SK-N-MC (cell line): ENCODE measurements at regions not wholly inside any gene's neighbourhood (a gene's known extent, or its start where the extent isn't known, plus 50 kb on each side); places are given as distances from the start of the nearest gene placed in this dataset.

ENCODE experiments used
- DNase-seq: peaks from one replicate; pipeline ENCODE4 v3.0.0-alpha.2; 2011; ENCODE audit warnings: low read depth, low spot score
- H3K27ac ChIP-seq: fragments of 200-600 bp; sonication (generic); 2 replicates; pipeline ENCODE4 v1.5.1; 2016; ENCODE audit warnings: mixed run types
- H3K36me3 ChIP-seq: fragments of 200-600 bp; sonication (generic); 2 replicates; pipeline ENCODE4 v1.6.1; 2017; ENCODE audit warnings: antibody characterized with exemption, low read length, mixed read lengths; ENCODE audit not compliant: insufficient read depth
- H3K4me3 ChIP-seq: fragments of 200-600 bp; sonication (generic); 2 replicates; pipeline ENCODE4 v1.5.1; 2016
- H3K9ac ChIP-seq: fragments of 200-600 bp; sonication (generic); 2 replicates; pipeline ENCODE4 v1.8.0; 2017; ENCODE audit warnings: mixed run types, mixed read lengths; ENCODE audit not compliant: insufficient read length
- H3K9me3 ChIP-seq: fragments of 200-600 bp; sonication (generic); 2 replicates; pipeline ENCODE4 v1.6.1; 2017; ENCODE audit warnings: low read depth, mild to moderate bottlenecking, antibody characterized with exemption, low read length, moderate library complexity, mixed read lengths
- EZH2 ChIP-seq: fragments of 200-600 bp; sonication (generic); IDR thresholded peaks from one replicate; pipeline ENCODE4 v1.6.1; 2017; ENCODE audit warnings: antibody characterized with exemption
- FOXP2 ChIP-seq: optimal IDR thresholded peaks from 2 replicates; pipeline ENCODE3; 2011; ENCODE audit warnings: mild to moderate bottlenecking, moderate library complexity; ENCODE audit not compliant: insufficient read depth; ENCODE audit errors: extremely low read length, control extremely low read depth
- POLR2AphosphoS5 ChIP-seq: IDR thresholded peaks from 2 replicates; pipeline ENCODE4 v1.6.1; 2012; ENCODE audit warnings: mild to moderate bottlenecking, low read depth, low read length, borderline replicate concordance

- Histone ChIP-seq H3K9me3 (no peaks in the 10 kb centered on the region), H3K36me3 (no peaks in the 10 kb centered on the region), H3K9ac (no peak overlapping the region), H3K27ac (no peak overlapping the region), H3K4me3 (no peak overlapping the region)
- no peak for DNase-seq
- no peak for TF ChIP-seq FOXP2
- no peak for TF ChIP-seq POLR2AphosphoS5
- no peak for TF ChIP-seq EZH2
Measured at GRCh38 chr15:95616306-95616705, 714.2 kb upstream of the NR2F2 start.

DNA sequence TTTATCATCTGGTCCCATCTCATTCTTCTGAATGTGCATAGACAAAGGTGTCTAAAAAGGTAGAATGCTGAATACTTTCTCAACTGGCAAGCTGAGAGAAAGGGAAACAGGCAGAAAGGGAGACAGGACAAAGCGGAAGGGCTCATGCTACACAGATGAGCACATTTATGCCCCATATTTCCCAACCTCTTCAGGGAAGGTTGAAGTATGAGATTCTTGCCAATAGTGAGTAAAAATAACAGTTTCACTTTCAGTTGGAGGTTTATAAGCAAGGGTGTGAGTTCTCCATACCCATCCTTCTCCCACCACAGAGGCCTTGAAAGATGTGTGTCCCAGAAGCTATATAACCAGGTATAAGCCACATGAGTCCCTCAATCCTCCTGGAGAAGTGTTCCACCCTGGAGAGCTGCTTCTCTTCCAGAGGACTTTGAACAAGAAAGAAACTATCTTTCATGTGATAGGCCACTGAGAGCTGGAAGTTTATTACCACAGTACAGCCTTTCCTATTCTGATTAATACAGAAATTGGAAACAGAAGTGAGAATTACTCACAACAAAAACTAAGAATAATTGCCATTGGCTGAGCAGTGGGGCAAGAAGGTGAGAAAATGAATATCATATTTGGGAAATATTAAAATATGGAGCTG, 709.4 kb upstream of the NR2F2 start:
- TF ChIP-seq POLR2AphosphoS5 = no peak
- TF ChIP-seq EZH2 = no peak
- no peak for TF ChIP-seq FOXP2
- Histone ChIP-seq H3K9ac (no peak overlapping the region), H3K4me3 (no peak overlapping the region), H3K27ac (no peak overlapping the region), H3K36me3 (no peaks in the 10 kb centered on the region), H3K9me3 (no peaks in the 10 kb centered on the region)
- DNase-seq = no peak

GRCh38 chr15:95622843-95623242, 707.7 kb upstream of the NR2F2 start:
- TF ChIP-seq POLR2AphosphoS5 = no peak
- TF ChIP-seq EZH2 = no peak
- TF ChIP-seq FOXP2 = no peak
- no peak overlapping the region for H3K9ac ChIP-seq
- H3K36me3 ChIP-seq = no peaks in the 10 kb centered on the region
- H3K27ac ChIP-seq = no peak overlapping the region
- DNase-seq = no peak
- no peak overlapping the region for H3K4me3 ChIP-seq
- H3K9me3 ChIP-seq = no peaks in the 10 kb centered on the region

GRCh38 chr15:95624100-95624499, 706.4 kb upstream of the NR2F2 start:
- Histone ChIP-seq H3K9me3 (no peaks in the 10 kb centered on the region), H3K27ac (no peak overlapping the region), H3K9ac (no peak overlapping the region), H3K36me3 (no peaks in the 10 kb centered on the region), H3K4me3 (no peak overlapping the region)
- no peak for DNase-seq
- TF ChIP-seq POLR2AphosphoS5 (no peak), FOXP2 (no peak), EZH2 (no peak)

- Histone ChIP-seq H3K9me3 (no peaks in the 10 kb centered on the region), H3K4me3 (no peak overlapping the region), H3K9ac (no peak overlapping the region), H3K36me3 (no peaks in the 10 kb centered on the region), H3K27ac (no peak overlapping the region)
- no peak for TF ChIP-seq FOXP2
- TF ChIP-seq POLR2AphosphoS5 = no peak
- no peak for DNase-seq
Measured at GRCh38 chr15:95624616-95625361, 705.7 kb upstream of the NR2F2 start.

DNA sequence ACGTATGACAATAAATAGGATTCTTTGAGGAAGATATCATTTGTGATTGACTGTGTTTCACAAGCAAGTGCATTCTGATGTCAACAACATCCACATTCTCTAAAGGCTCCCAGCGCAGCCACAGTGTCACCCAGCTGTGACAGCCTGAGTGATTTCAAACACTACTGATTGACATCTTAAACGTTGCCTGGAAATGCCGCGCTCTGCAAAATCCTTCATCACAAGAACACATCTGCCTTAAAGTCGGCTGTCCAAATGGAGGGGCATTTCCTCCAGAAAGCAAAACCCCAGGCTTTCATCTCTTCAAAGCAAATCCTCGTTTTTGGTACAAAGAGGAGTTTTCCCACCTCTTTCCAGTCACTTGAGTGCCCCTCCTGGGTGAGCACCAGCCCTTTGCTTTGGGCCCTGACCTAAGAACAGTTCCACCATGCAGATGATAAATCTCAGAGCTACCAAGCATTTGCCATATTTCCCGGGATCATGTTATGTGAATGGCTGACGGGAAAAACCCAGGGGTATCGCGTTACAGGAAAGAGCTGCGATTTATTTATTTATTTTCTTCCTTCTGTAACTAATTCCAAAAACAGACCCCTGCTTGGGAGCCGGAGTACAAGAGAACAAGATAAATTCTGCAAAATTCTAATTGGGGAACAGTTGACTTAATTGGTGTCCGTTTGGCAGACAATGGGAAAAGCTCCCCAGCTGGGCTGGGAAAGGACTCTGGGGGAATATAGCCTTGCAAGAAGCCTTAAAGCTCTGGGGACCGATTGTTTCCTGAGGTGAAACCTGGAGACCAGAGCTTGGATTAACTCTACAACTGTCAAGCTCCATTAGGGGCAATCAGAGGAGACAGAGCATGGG, 703.8 kb upstream of the NR2F2 start:
- H3K4me3 ChIP-seq = no peak overlapping the region
- no peak for TF ChIP-seq EZH2
- no peak for TF ChIP-seq FOXP2
- TF ChIP-seq POLR2AphosphoS5 = no peak

GRCh38 chr15:95629503-95630168, 700.9 kb upstream of the NR2F2 start:
- H3K36me3 ChIP-seq = no peaks in the 10 kb centered on the region
- no peak overlapping the region for H3K9ac ChIP-seq
- TF ChIP-seq POLR2AphosphoS5 (no peak), FOXP2 (no peak), EZH2 (no peak)
- H3K27ac ChIP-seq = no peak overlapping the region
- DNase-seq = no peak
- no peak overlapping the region for H3K4me3 ChIP-seq
- H3K9me3 ChIP-seq = no peaks in the 10 kb centered on the region

More for the DNA sequence above, 703.8 kb upstream of the NR2F2 start:
- Histone ChIP-seq H3K9me3 (no peaks in the 10 kb centered on the region), H3K27ac (no peak overlapping the region), H3K9ac (no peak overlapping the region), H3K36me3 (no peaks in the 10 kb centered on the region)
- no peak for DNase-seq

GRCh38 chr15:95630683-95631082, 699.8 kb upstream of the NR2F2 start:
- no peak overlapping the region for H3K27ac ChIP-seq
- no peak overlapping the region for H3K9ac ChIP-seq
- H3K36me3 ChIP-seq = no peaks in the 10 kb centered on the region
- TF ChIP-seq POLR2AphosphoS5 (no peak), FOXP2 (no peak), EZH2 (no peak)
- DNase-seq = no peak
- no peaks in the 10 kb centered on the region for H3K9me3 ChIP-seq
- no peak overlapping the region for H3K4me3 ChIP-seq
